HepG2 (cell line): ENCODE measurements at regions not wholly inside any gene's neighbourhood (a gene's known extent, or its start where the extent isn't known, plus 50 kb on each side); places are given as distances from the start of the nearest gene placed in this dataset.

Experiments
- ATAC-seq: fragments of 200-7000 bp; cut with Tn5 transposase; 3 replicates; pipeline ENCODE4 v1.9.1; 2020; ENCODE audit warnings: mild to moderate bottlenecking, moderate library complexity
- BruUV-seq: library from RNA; stranded (reverse); fragments of 400-500 nt; replicated peaks from 2 replicates; lab custom pipeline; 2021; lab: Mats Ljungman, UMichigan
- CTCF ChIA-PET: fragments of 300-600 bp; formaldehyde crosslinking; extraction: SDS; loops from one replicate; lab custom pipeline; 2021; ENCODE audit warnings: low total read pairs, inconsistent platforms, low intra/inter-chr PET ratio; lab: Yijun Ruan, JAX
- POLR2A ChIA-PET: fragments of 350-600 bp; sonication (Branson Sonifier 250); formaldehyde crosslinking; loops from one replicate; lab custom pipeline; 2020; ENCODE audit warnings: antibody characterized with exemption, inconsistent platforms; lab: Yijun Ruan, JAX
- DNase-seq: peaks from one replicate; pipeline ENCODE4 v3.0.0-alpha.2; 2015; ENCODE audit warnings: low spot score
- FAIRE-seq: peaks from 3 replicates; lab custom pipeline; 2011; peaks lifted over from hg19 to GRCh38; lab: Jason Lieb, UNC
- H2AFZ ChIP-seq: one replicate; pipeline ENCODE4 v1.6.1; 2011; ENCODE audit warnings: low read length, inconsistent platforms
- H3K27ac ChIP-seq: fragments of 300-600 bp; 3 replicates; pipeline ENCODE4 v1.8.0; 2011; ENCODE audit warnings: mixed run types, mild to moderate bottlenecking, mixed read lengths, low read length, inconsistent platforms; ENCODE audit not compliant: insufficient read depth; ENCODE audit errors: extremely low read length
- H3K27me3 ChIP-seq, 2 experiments: fragments of 200-600 bp in 1 of 2; 2 replicates in 1 of 2; 3 replicates in 1 of 2; pipeline versions ENCODE4 v1.6.0 to v1.8.0; 2011; ENCODE audit warnings: low read length in 2 of 2, mild to moderate bottlenecking in 2 of 2, moderate library complexity in 2 of 2, inconsistent platforms in 1 of 2; ENCODE audit not compliant: insufficient read depth in 2 of 2, control insufficient read depth in 1 of 2
- H3K36me3 ChIP-seq, 2 experiments: fragments of 200-600 bp in 1 of 2; replicated peaks in 1 of 2; 2 replicates in 1 of 2; 3 replicates in 1 of 2; pipeline versions ENCODE4 v1.5.1 to v1.8.0; 2011; ENCODE audit warnings: low read length in 2 of 2, inconsistent platforms in 1 of 2; ENCODE audit not compliant: insufficient read depth in 2 of 2, control insufficient read depth in 1 of 2
- H3K4me1 ChIP-seq: 2 replicates; pipeline ENCODE4 v1.5.1; 2012; ENCODE audit warnings: low read length, inconsistent platforms; ENCODE audit not compliant: insufficient read depth
- H3K4me2 ChIP-seq: 2 replicates; pipeline ENCODE4 v1.6.0; 2011; ENCODE audit warnings: low read depth, low read length, inconsistent platforms
- H3K4me3 ChIP-seq, 3 experiments: fragments of 200-600 bp in 1 of 3; sonication (generic), shearing (Covaris generic) in 1 of 3; replicated peaks in 1 of 3; 2 replicates each; pipeline ENCODE4 v1.5.1; 2011 to 2016; ENCODE audit warnings: low read length in 3 of 3, inconsistent platforms in 2 of 3, low read depth in 2 of 3, mild to moderate bottlenecking in 2 of 3, control low read depth in 1 of 3, mixed read lengths in 1 of 3; ENCODE audit not compliant: insufficient read depth in 1 of 3
- H3K79me2 ChIP-seq: one replicate; pipeline ENCODE4 v1.6.1; 2011; ENCODE audit warnings: low read length, inconsistent platforms; ENCODE audit not compliant: insufficient read depth
- H3K9ac ChIP-seq: 2 replicates; pipeline ENCODE4 v1.6.0; 2011; ENCODE audit warnings: mild to moderate bottlenecking, low read depth, low read length, inconsistent platforms; ENCODE audit not compliant: insufficient read depth
- H3K9me3 ChIP-seq: 2 replicates; pipeline ENCODE4 v1.5.1; 2012; ENCODE audit warnings: mild to moderate bottlenecking, low read length
- H4K20me1 ChIP-seq: 2 replicates; pipeline ENCODE4 v1.6.0; 2011; ENCODE audit warnings: inconsistent platforms, mild to moderate bottlenecking, low read length, moderate library complexity; ENCODE audit not compliant: insufficient read depth
- CAMTA2 ChIP-seq: sonication (generic); formaldehyde crosslinking; IDR thresholded peaks from 2 replicates; pipeline ENCODE4 v1.4.0; 2020; ENCODE audit warnings: mild to moderate bottlenecking, missing genetic modification reagents, borderline replicate concordance
- FOXP1 ChIP-seq, 2 experiments: fragments of 450-650 bp in 1 of 2; IDR thresholded peaks; 2 replicates each; pipeline ENCODE4 v1.6.1; 2017 to 2018; ENCODE audit warnings: antibody characterized with exemption in 1 of 2
- HNF4A ChIP-seq: sonication (generic); formaldehyde crosslinking; IDR thresholded peaks from 2 replicates; pipeline ENCODE4 v1.4.0; 2020; ENCODE audit warnings: missing genetic modification reagents
- MIER2 ChIP-seq: IDR thresholded peaks from 2 replicates; pipeline ENCODE4 v1.6.1; 2016; ENCODE audit warnings: missing biosample characterization, missing genetic modification reagents
- NCOA1 ChIP-seq: sonication (generic); formaldehyde crosslinking; IDR thresholded peaks from 2 replicates; pipeline ENCODE4 v1.9.0; 2021; ENCODE audit warnings: missing genetic modification reagents
- NR2F6 ChIP-seq, 2 experiments: IDR thresholded peaks; 2 replicates each; pipeline ENCODE4 v1.6.1; 2016; ENCODE audit warnings: antibody characterized with exemption in 1 of 2, mild to moderate bottlenecking in 1 of 2
- POGK ChIP-seq: sonication (generic); formaldehyde crosslinking; conservative IDR thresholded peaks from 2 replicates; pipeline ENCODE4 v1.8.0; 2022; ENCODE audit warnings: mild to moderate bottlenecking, moderate library complexity, missing genetic modification reagents
- PRPF4 ChIP-seq: fragments of 200-400 bp; formaldehyde crosslinking; IDR thresholded peaks from 2 replicates; pipeline ENCODE4 v1.6.1; 2016; ENCODE audit warnings: low read length, low read depth; ENCODE audit not compliant: poor library complexity, severe bottlenecking
- SRSF4 ChIP-seq: fragments of 200-400 bp; formaldehyde crosslinking; IDR thresholded peaks from one replicate; pipeline ENCODE4 v1.6.1; 2018; ENCODE audit warnings: mild to moderate bottlenecking, low read depth, low read length, moderate library complexity; ENCODE audit not compliant: poor library complexity, severe bottlenecking
- TAF1 ChIP-seq: sonication (generic); formaldehyde crosslinking; IDR thresholded peaks from 2 replicates; pipeline ENCODE4 v1.4.0; 2020; ENCODE audit warnings: missing genetic modification reagents
- TGIF2 ChIP-seq: IDR thresholded peaks from 2 replicates; pipeline ENCODE4 v1.6.1; 2016; ENCODE audit warnings: control low read depth, missing compliant biosample characterization
- ZNF251 ChIP-seq: sonication (generic); formaldehyde crosslinking; IDR thresholded peaks from 2 replicates; pipeline ENCODE4 v1.9.0; 2021; ENCODE audit warnings: mild to moderate bottlenecking, missing genetic modification reagents
- ZNF264 ChIP-seq: sonication (generic); formaldehyde crosslinking; IDR thresholded peaks from 2 replicates; pipeline ENCODE4 v1.4.0; 2020; ENCODE audit warnings: missing genetic modification reagents
- ZNF558 ChIP-seq: sonication (generic); formaldehyde crosslinking; IDR thresholded peaks from 2 replicates; pipeline ENCODE4 v1.9.0; 2022; ENCODE audit warnings: mild to moderate bottlenecking, missing genetic modification reagents, borderline replicate concordance
- ZNF644 ChIP-seq: IDR thresholded peaks from 2 replicates; pipeline ENCODE4 v1.6.1; 2016; ENCODE audit warnings: low read depth
- ZNF724P ChIP-seq: sonication (generic); formaldehyde crosslinking; IDR thresholded peaks from 2 replicates; pipeline ENCODE4 v1.8.0; 2022; ENCODE audit warnings: missing genetic modification reagents, borderline replicate concordance
- WGBS: methylation state at CpG from one replicate; pipeline ENCODE4 v1.1.6; 2017; ENCODE audit warnings: low lambda C conversion rate; 5-methylcytosine and 5-hydroxymethylcytosine counted together
- in situ Hi-C: cut with HindIII; loops from 2 replicates; pipeline ENCODE4 v1.10.0; 2017; ENCODE audit warnings: low pct_unique_long_range_greater_than_20kb; ENCODE audit not compliant: extremely low pct_ligation_motif_present
- intact Hi-C: fragments of 100-400 bp; cut with micrococcal nuclease; formaldehyde crosslinking; loops from one replicate; pipeline ENCODE4 v1.10.0; 2022; ENCODE audit not compliant: unreplicated experiment
- TF ChIP-seq, protein P1 (sequence below), 2 experiments: IDR thresholded peaks; 2 replicates each; pipeline ENCODE4 v1.6.1; 2011 to 2012; ENCODE audit warnings: low read length in 2 of 2, borderline replicate concordance in 1 of 2, low read depth in 1 of 2, mild to moderate bottlenecking in 1 of 2, moderate library complexity in 1 of 2

DNA sequence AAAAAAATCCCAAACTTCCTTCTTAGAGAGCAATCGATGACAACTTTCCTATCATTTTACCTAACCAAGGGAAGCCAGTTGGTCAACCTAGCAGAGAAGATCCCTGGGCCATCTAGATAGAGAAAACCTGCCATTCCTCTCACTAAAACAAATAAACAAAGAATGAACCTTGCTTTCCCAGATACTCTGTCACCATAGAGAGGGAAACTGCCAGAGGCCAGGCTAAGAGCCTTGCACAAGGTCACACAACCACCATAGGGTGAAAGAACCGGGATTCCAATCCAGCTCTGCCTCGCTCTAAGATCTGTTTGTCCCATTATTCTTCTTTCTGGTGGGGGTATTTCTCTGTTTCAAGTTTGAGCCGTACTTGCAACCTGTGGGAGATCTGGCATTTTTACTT is 154.6 kb downstream of the CYRIA start:
- H3K9me3 ChIP-seq = no peaks in the 10 kb centered on the region
- CTCF ChIA-PET = no interaction called here
- TF ChIP-seq PRPF4 (no peak), TGIF2 (no peak), NCOA1 (CRISPR knock-in tag) (no peak), POGK (CRISPR knock-in tag) (peak; percentile 81), ZNF558 (CRISPR knock-in tag) (no peak), MIER2 (0 out of 2 replicates have a peak, but pooled peaks have one; percentile 21), FOXP1 (IDR thresholded peaks at IDR 0.05) (no peak), FOXP1 (CRISPR knock-in tag; IDR thresholded peaks at IDR 0.05) (0 out of 2 replicates have a peak, but pooled peaks have one; percentile 24), CAMTA2 (CRISPR knock-in tag) (no peak), HNF4A (peak; percentile 33), SRSF4 (no peak), ZNF724P (CRISPR knock-in tag) (no peak), TAF1 (CRISPR knock-in tag) (no peak), ZNF644 (CRISPR knock-in tag) (peak; percentile 67), ZNF264 (CRISPR knock-in tag) (0 out of 2 replicates have a peak, but pooled peaks have one; percentile 56), NR2F6 (IDR thresholded peaks at IDR 0.05) (no peak), NR2F6 (CRISPR knock-in tag; IDR thresholded peaks at IDR 0.05) (no peak), ZNF251 (no peak)
- TF ChIP-seq, protein P1, sequence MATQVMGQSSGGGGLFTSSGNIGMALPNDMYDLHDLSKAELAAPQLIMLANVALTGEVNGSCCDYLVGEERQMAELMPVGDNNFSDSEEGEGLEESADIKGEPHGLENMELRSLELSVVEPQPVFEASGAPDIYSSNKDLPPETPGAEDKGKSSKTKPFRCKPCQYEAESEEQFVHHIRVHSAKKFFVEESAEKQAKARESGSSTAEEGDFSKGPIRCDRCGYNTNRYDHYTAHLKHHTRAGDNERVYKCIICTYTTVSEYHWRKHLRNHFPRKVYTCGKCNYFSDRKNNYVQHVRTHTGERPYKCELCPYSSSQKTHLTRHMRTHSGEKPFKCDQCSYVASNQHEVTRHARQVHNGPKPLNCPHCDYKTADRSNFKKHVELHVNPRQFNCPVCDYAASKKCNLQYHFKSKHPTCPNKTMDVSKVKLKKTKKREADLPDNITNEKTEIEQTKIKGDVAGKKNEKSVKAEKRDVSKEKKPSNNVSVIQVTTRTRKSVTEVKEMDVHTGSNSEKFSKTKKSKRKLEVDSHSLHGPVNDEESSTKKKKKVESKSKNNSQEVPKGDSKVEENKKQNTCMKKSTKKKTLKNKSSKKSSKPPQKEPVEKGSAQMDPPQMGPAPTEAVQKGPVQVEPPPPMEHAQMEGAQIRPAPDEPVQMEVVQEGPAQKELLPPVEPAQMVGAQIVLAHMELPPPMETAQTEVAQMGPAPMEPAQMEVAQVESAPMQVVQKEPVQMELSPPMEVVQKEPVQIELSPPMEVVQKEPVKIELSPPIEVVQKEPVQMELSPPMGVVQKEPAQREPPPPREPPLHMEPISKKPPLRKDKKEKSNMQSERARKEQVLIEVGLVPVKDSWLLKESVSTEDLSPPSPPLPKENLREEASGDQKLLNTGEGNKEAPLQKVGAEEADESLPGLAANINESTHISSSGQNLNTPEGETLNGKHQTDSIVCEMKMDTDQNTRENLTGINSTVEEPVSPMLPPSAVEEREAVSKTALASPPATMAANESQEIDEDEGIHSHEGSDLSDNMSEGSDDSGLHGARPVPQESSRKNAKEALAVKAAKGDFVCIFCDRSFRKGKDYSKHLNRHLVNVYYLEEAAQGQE (IDR thresholded peaks at IDR 0.05; ENCODE audit: borderline replicate concordance in 1 of 2, low read depth in 1 of 2, low read length in 2 of 2) = peak in 1 of 2 experiments; percentile 35; a peak in 1 of 4 replicates
- no peak overlapping the region for H3K4me3 ChIP-seq
- DNase-seq (no peak), FAIRE-seq (peak; percentile 23), ATAC-seq (peak; percentile 69)
- no TSS peak for BruUV-seq
- peaks cover 0 to 22% of the 10 kb centered on the region in 2 experiments; a peak in 3 of 5 replicates for H3K27me3 ChIP-seq
- no peak overlapping the region for H3K27ac ChIP-seq
- no peaks in the 10 kb centered on the region for H3K79me2 ChIP-seq
- H2AFZ ChIP-seq = no peak overlapping the region
- no peak overlapping the region for H3K4me2 ChIP-seq
- H3K4me1 ChIP-seq = peaks cover 12% of the 10 kb centered on the region
- H4K20me1 ChIP-seq = no peaks in the 10 kb centered on the region
- H3K9ac ChIP-seq = no peak overlapping the region
- no peaks in the 10 kb centered on the region for H3K36me3 ChIP-seq
- in situ Hi-C loops = no loop called here
- POLR2A ChIA-PET = no interaction called here
- intact Hi-C loops = no loop called here
- 27% methylated on average over 4 of the region's 4 CpGs for WGBS
